Osteoblast (primary cell): ENCODE measurements at regions not wholly inside any gene's neighbourhood (a gene's known extent, or its start where the extent isn't known, plus 50 kb on each side); places are given as distances from the start of the nearest gene placed in this dataset.

Experiments used
- DNase-seq: peaks from one replicate; pipeline ENCODE4 v3.0.0; 2011; ENCODE audit warnings: low spot score, mixed read lengths; ENCODE audit not compliant: insufficient read length; ENCODE audit errors: missing footprints
- H2AFZ ChIP-seq: 2 replicates; pipeline ENCODE4 v1.6.0; 2011; ENCODE audit warnings: mild to moderate bottlenecking, low read length
- H3K27ac ChIP-seq: 2 replicates; pipeline ENCODE4 v1.5.1; 2011; ENCODE audit warnings: mild to moderate bottlenecking, low read depth, low read length, moderate library complexity
- H3K27me3 ChIP-seq: 2 replicates; pipeline ENCODE4 v1.6.0; 2012; ENCODE audit warnings: mild to moderate bottlenecking, control low read depth, inconsistent platforms, low read length, moderate library complexity; ENCODE audit not compliant: insufficient read depth
- H3K36me3 ChIP-seq: 2 replicates; pipeline ENCODE4 v1.5.1; 2011; ENCODE audit warnings: mild to moderate bottlenecking, low read length, control low read depth, moderate library complexity; ENCODE audit not compliant: insufficient read depth
- H3K4me1 ChIP-seq: 2 replicates; pipeline ENCODE4 v1.5.1; 2011; ENCODE audit warnings: mild to moderate bottlenecking, low read length, control low read depth, moderate library complexity; ENCODE audit not compliant: insufficient read depth
- H3K4me2 ChIP-seq: 2 replicates; pipeline ENCODE4 v1.6.0; 2011; ENCODE audit warnings: mild to moderate bottlenecking, low read length; ENCODE audit not compliant: insufficient read depth
- H3K4me3 ChIP-seq: fragments of 200-600 bp; sonication (generic); 3 replicates; pipeline ENCODE4 v1.5.1; 2012; ENCODE audit warnings: mild to moderate bottlenecking, low read length, inconsistent platforms; ENCODE audit not compliant: insufficient read depth
- H3K79me2 ChIP-seq: 2 replicates; pipeline ENCODE4 v1.6.0; 2012; ENCODE audit warnings: mild to moderate bottlenecking, low read length, control low read depth, inconsistent platforms; ENCODE audit not compliant: insufficient read depth
- H3K9me3 ChIP-seq: 2 replicates; pipeline ENCODE4 v1.5.1; 2011; ENCODE audit warnings: low read depth, low read length, control low read depth
- H4K20me1 ChIP-seq: 2 replicates; pipeline ENCODE4 v1.6.0; 2012; ENCODE audit warnings: mild to moderate bottlenecking, low read length, control low read depth; ENCODE audit not compliant: insufficient read depth
- CTCF ChIP-seq: IDR thresholded peaks from 2 replicates; pipeline ENCODE4 v1.5.1; 2011; ENCODE audit warnings: mild to moderate bottlenecking, low read depth, low read length, moderate library complexity; ENCODE audit errors: extremely low read depth

GRCh38 chr14:99025418-99025817 is 246.6 kb downstream of the BCL11B start:
- Histone ChIP-seq H4K20me1 (no peaks in the 10 kb centered on the region), H3K27ac (no peak overlapping the region), H3K79me2 (no peaks in the 10 kb centered on the region), H3K4me3 (no peak overlapping the region), H3K4me1 (no peaks in the 10 kb centered on the region), H3K4me2 (no peak overlapping the region), H3K27me3 (no peaks in the 10 kb centered on the region), H3K9me3 (no peaks in the 10 kb centered on the region), H3K36me3 (no peaks in the 10 kb centered on the region), H2AFZ (no peak overlapping the region)
- DNase-seq: no peak
- no peak for TF ChIP-seq CTCF

- Histone ChIP-seq H3K4me3 (no peak overlapping the region), H3K27ac (no peak overlapping the region), H3K4me2 (no peak overlapping the region), H4K20me1 (no peaks in the 10 kb centered on the region), H3K27me3 (no peaks in the 10 kb centered on the region), H3K9me3 (no peaks in the 10 kb centered on the region), H3K79me2 (no peaks in the 10 kb centered on the region), H3K4me1 (no peaks in the 10 kb centered on the region), H3K36me3 (no peaks in the 10 kb centered on the region), H2AFZ (no peak overlapping the region)
- TF ChIP-seq CTCF: no peak
- no peak for DNase-seq
Observed at GRCh38 chr14:99026471-99026870, 245.5 kb downstream of the BCL11B start.

GRCh38 chr14:99028041-99028440 is 244.0 kb downstream of the BCL11B start:
- no peak for DNase-seq

GRCh38 chr14:99028521-99028920 is 243.5 kb downstream of the BCL11B start:
- Histone ChIP-seq H3K4me2 (no peak overlapping the region), H3K79me2 (no peaks in the 10 kb centered on the region), H3K27me3 (no peaks in the 10 kb centered on the region), H3K9me3 (no peaks in the 10 kb centered on the region), H4K20me1 (no peaks in the 10 kb centered on the region), H3K4me3 (no peak overlapping the region), H2AFZ (no peak overlapping the region), H3K36me3 (no peaks in the 10 kb centered on the region), H3K4me1 (no peaks in the 10 kb centered on the region), H3K27ac (no peak overlapping the region)
- TF ChIP-seq CTCF: no peak
- DNase-seq: no peak

More at GRCh38 chr14:99028041-99028440, 244.0 kb downstream of the BCL11B start:
- Histone ChIP-seq H3K9me3 (no peaks in the 10 kb centered on the region), H3K27me3 (no peaks in the 10 kb centered on the region), H3K4me2 (no peak overlapping the region), H3K27ac (no peak overlapping the region), H3K36me3 (no peaks in the 10 kb centered on the region), H3K4me1 (no peaks in the 10 kb centered on the region), H2AFZ (no peak overlapping the region), H3K4me3 (no peak overlapping the region), H3K79me2 (no peaks in the 10 kb centered on the region), H4K20me1 (no peaks in the 10 kb centered on the region)
- TF ChIP-seq CTCF: no peak
